Common myeloid progenitor, CD34-positive (primary cell): ENCODE measurements at regions not wholly inside any gene's neighbourhood (a gene's known extent, or its start where the extent isn't known, plus 50 kb on each side); places are given as distances from the start of the nearest gene placed in this dataset.
"Not testable (repeated sequence)": the region's sequence is repeated elsewhere in the genome, so short reads cannot be mapped to it uniquely, and the experiment has no call there.

Experiments used
- CTCF ChIA-PET: fragments of 350-600 bp; sonication (Branson Sonifier 250); formaldehyde crosslinking; loops from one replicate; lab custom pipeline; 2021; ENCODE audit warnings: antibody characterized with exemption; lab: Charles Lee
- POLR2A ChIA-PET: fragments of 350-600 bp; sonication (Branson Sonifier 250); formaldehyde crosslinking; loops from one replicate; lab custom pipeline; 2021; ENCODE audit warnings: antibody characterized with exemption; lab: Charles Lee
- DNase-seq, 3 donors: peaks; one replicate each; pipeline versions ENCODE4 v3.0.0 to v3.0.0-alpha.2; 2013
- H3K27ac ChIP-seq, 2 experiments: 1 replicate in 1 of 2; 2 replicates in 1 of 2; pipeline ENCODE4 v1.7.0; 2013; ENCODE audit warnings: inconsistent platforms in 2 of 2, low read length in 2 of 2, mild to moderate bottlenecking in 2 of 2, low read depth in 1 of 2, moderate library complexity in 1 of 2; ENCODE audit not compliant: severe bottlenecking in 2 of 2, insufficient read depth in 1 of 2, poor library complexity in 1 of 2
- H3K27me3 ChIP-seq, 5 experiments: replicated peaks in 2 of 5; 1 replicate in 3 of 5; 2 replicates in 2 of 5; pipeline versions ENCODE4 v1.6.1 to v1.7.0; 2013; ENCODE audit warnings: low read length in 4 of 5, mild to moderate bottlenecking in 2 of 5, moderate library complexity in 2 of 5, inconsistent platforms in 1 of 5; ENCODE audit not compliant: insufficient read depth in 5 of 5, control insufficient read depth in 4 of 5
- H3K36me3 ChIP-seq, 4 experiments: 1 replicate in 2 of 4; 2 replicates in 2 of 4; pipeline versions ENCODE4 v1.6.1 to v1.7.0; 2013; ENCODE audit warnings: low read length in 3 of 4, control low read depth in 1 of 4, mild to moderate bottlenecking in 1 of 4; ENCODE audit not compliant: control insufficient read depth in 4 of 4, insufficient read depth in 4 of 4
- H3K4me1 ChIP-seq, 4 experiments: 1 replicate in 3 of 4; 2 replicates in 1 of 4; pipeline versions ENCODE4 v1.6.1 to v1.7.1; 2013; ENCODE audit warnings: low read length in 3 of 4, mild to moderate bottlenecking in 3 of 4, control low read depth in 1 of 4, inconsistent platforms in 1 of 4, moderate library complexity in 1 of 4; ENCODE audit not compliant: control insufficient read depth in 4 of 4, insufficient read depth in 4 of 4; ENCODE audit errors: control extremely low read depth in 1 of 4
- H3K4me3 ChIP-seq, 7 experiments: 1 replicate in 4 of 7; 2 replicates in 3 of 7; pipeline versions ENCODE4 v1.5.1 to v1.7.0; 2013; ENCODE audit warnings: mild to moderate bottlenecking in 7 of 7, low read length in 6 of 7, moderate library complexity in 6 of 7, inconsistent platforms in 2 of 7, low read depth in 2 of 7, control low read depth in 1 of 7; ENCODE audit not compliant: insufficient read depth in 4 of 7, control insufficient read depth in 1 of 7; ENCODE audit errors: extremely low read depth in 1 of 7
- H3K9me3 ChIP-seq, 5 experiments: 1 replicate in 4 of 5; 2 replicates in 1 of 5; pipeline versions ENCODE4 v1.6.1 to v1.7.1; 2013; ENCODE audit warnings: low read length in 4 of 5, mild to moderate bottlenecking in 2 of 5, inconsistent platforms in 1 of 5, low read depth in 1 of 5, moderate library complexity in 1 of 5; ENCODE audit not compliant: control insufficient read depth in 4 of 5, insufficient read depth in 2 of 5; ENCODE audit errors: control extremely low read depth in 1 of 5
- WGBS: methylation state at CpG from one replicate; pipeline ENCODE4 v1.1.5; 2013; ENCODE audit not compliant: insufficient coverage; 5-methylcytosine and 5-hydroxymethylcytosine counted together

- peak; percentile 43 to 66 (median 56) for DNase-seq
- ChIA-PET POLR2A (no interaction called here), CTCF (interaction anchor here (0.6 to 5.6 kb wide), 37 partner anchors 12 to 533 kb away, joined by 3 to 56 read pairs (median 4); partner anchors contain the start of gene ATF7IP)
- 100% methylated on average over 1 of the region's 8 CpGs for WGBS
- Histone ChIP-seq H3K36me3 (no peaks in the 10 kb centered on the region), H3K27me3 (no peaks in the 10 kb centered on the region), H3K4me3 (no peak overlapping the region), H3K4me1 (peaks cover 5 to 17% (median 13%) of the 10 kb centered on the region in 4 experiments), H3K9me3 (peaks cover 0 to 6% (median 4%) of the 10 kb centered on the region in 5 experiments), H3K27ac (no peak overlapping the region)
Observed at GRCh38 chr12:14238221-14238792, 127.2 kb upstream of the ATF7IP start.

GRCh38 chr12:14239350-14239934 lies 126.0 kb upstream of the ATF7IP start:
- H3K27ac ChIP-seq = peak overlapping the region in 1 of 2 experiments; percentile 41
- POLR2A ChIA-PET = no interaction called here
- H3K4me3 ChIP-seq = peak overlapping the region in 6 of 7 experiments; percentile 9 to 75 (median 40)
- peaks cover 0 to 14% (median 7%) of the 10 kb centered on the region in 5 experiments for H3K9me3 ChIP-seq
- 21% methylated on average over 12 of the region's 13 CpGs for WGBS
- H3K4me1 ChIP-seq = peaks cover 5 to 17% (median 13%) of the 10 kb centered on the region in 4 experiments
- CTCF ChIA-PET = interaction anchor here (0.6 to 5.6 kb wide), 22 partner anchors 11 to 391 kb away, joined by 3 to 56 read pairs (median 4); partner anchors contain the start of gene ATF7IP
- peak; percentile 76 to 91 (median 89) for DNase-seq
- no peaks in the 10 kb centered on the region for H3K36me3 ChIP-seq
- H3K27me3 ChIP-seq = no peaks in the 10 kb centered on the region

GRCh38 chr12:14239935-14240872 lies 125.3 kb upstream of the ATF7IP start:
- Histone ChIP-seq H3K4me3 (peak overlapping the region in 6 of 7 experiments; percentile 9 to 75 (median 40)), H3K4me1 (peaks cover 5 to 19% (median 13%) of the 10 kb centered on the region in 4 experiments), H3K9me3 (peaks cover 0 to 19% (median 9%) of the 10 kb centered on the region in 5 experiments), H3K36me3 (no peaks in the 10 kb centered on the region), H3K27me3 (no peaks in the 10 kb centered on the region), H3K27ac (peak overlapping the region in 1 of 2 experiments; percentile 41)
- DNase-seq = peak in 2 of 3 donors; percentile 68 to 80
- 25% methylated on average over 4 of the region's 11 CpGs for WGBS
- ChIA-PET POLR2A (no interaction called here), CTCF (interaction anchor here (0.6 to 5.6 kb wide), 18 partner anchors 10 to 390 kb away, joined by 3 to 56 read pairs (median 4); partner anchors contain the start of gene ATF7IP)

GRCh38 chr12:14240873-14241220 lies 124.6 kb upstream of the ATF7IP start:
- POLR2A ChIA-PET = no interaction called here
- Histone ChIP-seq H3K27me3 (no peaks in the 10 kb centered on the region), H3K4me1 (peaks cover 5 to 25% (median 16%) of the 10 kb centered on the region in 4 experiments), H3K36me3 (no peaks in the 10 kb centered on the region), H3K9me3 (peaks cover 0 to 19% (median 9%) of the 10 kb centered on the region in 5 experiments), H3K27ac (no peak overlapping the region), H3K4me3 (no peak overlapping the region)
- WGBS = 50% methylated on average over 2 of the region's 4 CpGs
- CTCF ChIA-PET = interaction anchor here (0.7 to 5.6 kb wide), 6 partner anchors 10 to 475 kb away, joined by 3 to 38 read pairs (median 6); partner anchors contain the start of gene ATF7IP
- DNase-seq = no peak

- Histone ChIP-seq H3K9me3 (peaks cover 0 to 19% (median 9%) of the 10 kb centered on the region in 5 experiments), H3K4me1 (peaks cover 5 to 25% (median 16%) of the 10 kb centered on the region in 4 experiments)
- ChIA-PET POLR2A (interaction anchor here (0.6 kb wide), 1 partner anchor 78 kb away, joined by 3 read pairs; no protein-coding TSS in a partner anchor), CTCF (interaction anchor here (1.8 kb wide), 1 partner anchor 211 kb away, joined by 7 read pairs; no protein-coding TSS in a partner anchor)
- WGBS = no CpG with 5 or more reads among the region's 6 CpGs
- DNase-seq = peak in 2 of 3 donors; percentile 22 to 48
- not testable (repeated sequence) for H3K27me3 ChIP-seq, H3K27ac ChIP-seq, H3K4me3 ChIP-seq, H3K36me3 ChIP-seq
Observed at GRCh38 chr12:14242825-14243224, 122.7 kb upstream of the ATF7IP start.

GRCh38 chr12:14243941-14244340 lies 121.5 kb upstream of the ATF7IP start:
- Histone ChIP-seq H3K27me3 (no peaks in the 10 kb centered on the region), H3K36me3 (no peaks in the 10 kb centered on the region), H3K4me3 (no peak overlapping the region), H3K9me3 (peaks cover 0 to 19% (median 9%) of the 10 kb centered on the region in 5 experiments), H3K4me1 (peaks cover 5 to 24% (median 16%) of the 10 kb centered on the region in 4 experiments), H3K27ac (no peak overlapping the region)
- WGBS = 100% methylated on average over 1 of the region's 2 CpGs
- POLR2A ChIA-PET = no interaction called here
- DNase-seq = no peak
- CTCF ChIA-PET = interaction anchor here (1.1 kb wide), 1 partner anchor 373 kb away, joined by 3 read pairs; no protein-coding TSS in a partner anchor
